ENCODE measurements at regions not wholly inside any gene's neighbourhood (a gene's known extent, or its start where the extent isn't known, plus 50 kb on each side); places are given as distances from the start of the nearest gene placed in this dataset.
"Not testable (repeated sequence)": the region's sequence is repeated elsewhere in the genome, so short reads cannot be mapped to it uniquely, and the experiment has no call there.

- H3K27ac ChIP-seq (ENCODE audit: low read depth in 1 of 2, low read length in 1 of 2): no peak overlapping the region
- peaks cover 13 to 14% of the 10 kb centered on the region in 2 donors for H3K4me1 ChIP-seq (ENCODE audit: control insufficient read depth in 2 of 2, insufficient read depth in 2 of 2, low read length in 2 of 2)
- H3K27me3 ChIP-seq (ENCODE audit: control insufficient read depth in 2 of 2, insufficient read depth in 1 of 2, low read length in 1 of 2): peaks cover 0 to 13% of the 10 kb centered on the region in 2 donors
- H3K9me3 ChIP-seq (ENCODE audit: control insufficient read depth in 2 of 2, insufficient read depth in 1 of 2, low read length in 1 of 2): peaks cover 0 to 3% of the 10 kb centered on the region in 2 donors
- 89% methylated on average over 6 of the region's 6 CpGs for WGBS
- peaks cover 0 to 2% of the 10 kb centered on the region in 2 donors for H3K36me3 ChIP-seq (ENCODE audit: control insufficient read depth in 2 of 2, insufficient read depth in 2 of 2, low read length in 1 of 2)
- H3K4me3 ChIP-seq (ENCODE audit: low read length in 2 of 2): no peak overlapping the region
- no peak for DNase-seq (ENCODE audit: low read depth in 6 of 9, low spot score in 9 of 9)
Measured at GRCh38 chr3:72655723-72656122, 192.5 kb downstream of the SHQ1 start.

- peaks cover 0 to 2% of the 10 kb centered on the region in 2 donors for H3K36me3 ChIP-seq (ENCODE audit: control insufficient read depth in 2 of 2, insufficient read depth in 2 of 2, low read length in 1 of 2)
- H3K9me3 ChIP-seq (ENCODE audit: control insufficient read depth in 2 of 2, insufficient read depth in 1 of 2, low read length in 1 of 2): peaks cover 0 to 3% of the 10 kb centered on the region in 2 donors
- H3K4me3 ChIP-seq (ENCODE audit: low read length in 2 of 2): no peak overlapping the region
- no peak overlapping the region for H3K27ac ChIP-seq (ENCODE audit: low read depth in 1 of 2, low read length in 1 of 2)
- 29% methylated on average over 26 of the region's 26 CpGs for WGBS
- DNase-seq (ENCODE audit: low read depth in 6 of 9, low spot score in 9 of 9): peak in 2 of 9 donors; percentile 19 to 32
- H3K27me3 ChIP-seq (ENCODE audit: control insufficient read depth in 2 of 2, insufficient read depth in 1 of 2, low read length in 1 of 2): peaks cover 0 to 13% of the 10 kb centered on the region in 2 donors
- peaks cover 13 to 14% of the 10 kb centered on the region in 2 donors for H3K4me1 ChIP-seq (ENCODE audit: control insufficient read depth in 2 of 2, insufficient read depth in 2 of 2, low read length in 2 of 2)
Measured at GRCh38 chr3:72655131-72655551, 193.1 kb downstream of the SHQ1 start.

DNA sequence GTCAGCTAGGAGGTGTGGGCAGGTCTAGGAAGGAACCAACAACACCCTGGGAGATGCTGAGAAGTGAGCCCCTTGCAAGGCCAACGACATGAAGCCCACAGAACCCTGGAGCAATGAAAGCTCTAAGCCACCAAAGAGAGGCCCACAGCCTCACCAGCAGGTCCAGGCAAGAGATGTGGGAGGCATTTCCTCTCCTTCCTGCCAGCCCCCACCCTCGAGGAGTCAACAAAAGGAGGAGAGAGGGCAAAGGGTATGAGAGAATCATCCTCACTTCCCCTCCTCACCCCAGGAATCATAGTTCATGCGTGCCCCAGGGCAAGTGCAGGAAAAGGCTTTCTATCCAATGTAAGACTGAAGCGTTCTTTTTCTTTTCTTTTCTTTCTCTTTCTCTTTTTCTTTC is 195.8 kb downstream of the SHQ1 start:
- H3K9me3 ChIP-seq (ENCODE audit: control insufficient read depth in 2 of 2, insufficient read depth in 1 of 2, low read length in 1 of 2): peaks cover 0 to 3% of the 10 kb centered on the region in 2 donors
- 68% methylated on average over 4 of the region's 4 CpGs for WGBS
- peaks cover 6 to 10% of the 10 kb centered on the region in 2 donors for H3K4me1 ChIP-seq (ENCODE audit: control insufficient read depth in 2 of 2, insufficient read depth in 2 of 2, low read length in 2 of 2)
- H3K4me3 ChIP-seq (ENCODE audit: low read length in 2 of 2): no peak overlapping the region
- peaks cover 0 to 2% of the 10 kb centered on the region in 2 donors for H3K36me3 ChIP-seq (ENCODE audit: control insufficient read depth in 2 of 2, insufficient read depth in 2 of 2, low read length in 1 of 2)
- DNase-seq (ENCODE audit: low read depth in 6 of 9, low spot score in 9 of 9): no peak
- peaks cover 0 to 13% of the 10 kb centered on the region in 2 donors for H3K27me3 ChIP-seq (ENCODE audit: control insufficient read depth in 2 of 2, insufficient read depth in 1 of 2, low read length in 1 of 2)
- H3K27ac ChIP-seq (ENCODE audit: low read depth in 1 of 2, low read length in 1 of 2): no peak overlapping the region

- no peak overlapping the region for H3K27ac ChIP-seq (ENCODE audit: low read depth in 1 of 2, low read length in 1 of 2)
- H3K27me3 ChIP-seq (ENCODE audit: control insufficient read depth in 2 of 2, insufficient read depth in 1 of 2, low read length in 1 of 2): peaks cover 0 to 13% of the 10 kb centered on the region in 2 donors
- WGBS: 97% methylated on average over 2 of the region's 2 CpGs
- no peak overlapping the region for H3K4me3 ChIP-seq (ENCODE audit: low read length in 2 of 2)
- peaks cover 6 to 10% of the 10 kb centered on the region in 2 donors for H3K4me1 ChIP-seq (ENCODE audit: control insufficient read depth in 2 of 2, insufficient read depth in 2 of 2, low read length in 2 of 2)
- H3K9me3 ChIP-seq (ENCODE audit: control insufficient read depth in 2 of 2, insufficient read depth in 1 of 2, low read length in 1 of 2): peaks cover 0 to 3% of the 10 kb centered on the region in 2 donors
- peaks cover 0 to 2% of the 10 kb centered on the region in 2 donors for H3K36me3 ChIP-seq (ENCODE audit: control insufficient read depth in 2 of 2, insufficient read depth in 2 of 2, low read length in 1 of 2)
- no peak for DNase-seq (ENCODE audit: low read depth in 6 of 9, low spot score in 9 of 9)
Measured at GRCh38 chr3:72651498-72651897, 196.7 kb downstream of the SHQ1 start.

- Histone ChIP-seq H3K4me3 (ENCODE audit: low read length in 2 of 2) (no peak overlapping the region), H3K36me3 (ENCODE audit: control insufficient read depth in 2 of 2, insufficient read depth in 2 of 2, low read length in 1 of 2) (no peaks in the 10 kb centered on the region)
- WGBS: 97% methylated on average over 2 of the region's 2 CpGs
Measured at GRCh38 chr3:72646263-72646662, 202.0 kb downstream of the SHQ1 start.

GRCh38 chr3:72643635-72644034 is 204.6 kb downstream of the SHQ1 start:
- H3K27ac ChIP-seq (ENCODE audit: low read depth in 1 of 2, low read length in 1 of 2); H3K4me1 ChIP-seq (ENCODE audit: control insufficient read depth in 2 of 2, insufficient read depth in 2 of 2, low read length in 2 of 2); DNase-seq (ENCODE audit: low read depth in 6 of 9, low spot score in 9 of 9); H3K27me3 ChIP-seq (ENCODE audit: control insufficient read depth in 2 of 2, insufficient read depth in 1 of 2, low read length in 1 of 2); H3K4me3 ChIP-seq (ENCODE audit: low read length in 2 of 2); H3K9me3 ChIP-seq (ENCODE audit: control insufficient read depth in 2 of 2, insufficient read depth in 1 of 2, low read length in 1 of 2); H3K36me3 ChIP-seq (ENCODE audit: control insufficient read depth in 2 of 2, insufficient read depth in 2 of 2, low read length in 1 of 2): not testable (repeated sequence)
- WGBS: 98% methylated on average over 8 of the region's 8 CpGs

More at GRCh38 chr3:72646263-72646662, 202.0 kb downstream of the SHQ1 start:
- no peaks in the 10 kb centered on the region for H3K27me3 ChIP-seq (ENCODE audit: control insufficient read depth in 2 of 2, insufficient read depth in 1 of 2, low read length in 1 of 2)
- H3K9me3 ChIP-seq (ENCODE audit: control insufficient read depth in 2 of 2, insufficient read depth in 1 of 2, low read length in 1 of 2): no peaks in the 10 kb centered on the region
- DNase-seq (ENCODE audit: low read depth in 6 of 9, low spot score in 9 of 9): no peak
- H3K27ac ChIP-seq (ENCODE audit: low read depth in 1 of 2, low read length in 1 of 2): no peak overlapping the region
- no peaks in the 10 kb centered on the region for H3K4me1 ChIP-seq (ENCODE audit: control insufficient read depth in 2 of 2, insufficient read depth in 2 of 2, low read length in 2 of 2)

DNA sequence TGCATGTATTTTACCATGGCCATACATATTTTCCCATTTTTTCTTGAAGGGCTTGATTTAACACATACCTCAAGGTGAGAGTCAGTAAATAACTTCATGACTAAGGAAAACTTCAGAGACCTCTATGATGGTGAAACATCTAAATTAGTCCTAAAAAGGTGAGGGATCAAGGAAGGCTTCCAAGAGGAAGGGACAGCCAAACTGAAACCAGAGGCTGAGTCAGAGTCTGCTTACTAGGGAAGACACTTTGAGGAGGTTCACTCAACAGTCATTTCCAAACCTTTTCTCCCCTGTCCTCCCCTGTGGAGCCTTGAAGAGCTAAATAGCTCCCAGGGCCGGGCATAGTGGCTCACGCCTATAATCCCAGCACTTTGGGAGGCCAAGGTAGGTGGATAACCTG is 206.6 kb downstream of the SHQ1 start:
- Histone ChIP-seq H3K36me3 (ENCODE audit: control insufficient read depth in 2 of 2, insufficient read depth in 2 of 2, low read length in 1 of 2) (no peaks in the 10 kb centered on the region), H3K9me3 (ENCODE audit: control insufficient read depth in 2 of 2, insufficient read depth in 1 of 2, low read length in 1 of 2) (no peaks in the 10 kb centered on the region), H3K27ac (ENCODE audit: low read depth in 1 of 2, low read length in 1 of 2) (no peak overlapping the region), H3K4me1 (ENCODE audit: control insufficient read depth in 2 of 2, insufficient read depth in 2 of 2, low read length in 2 of 2) (peaks cover 0 to 4% of the 10 kb centered on the region in 2 donors), H3K4me3 (ENCODE audit: low read length in 2 of 2) (no peak overlapping the region), H3K27me3 (ENCODE audit: control insufficient read depth in 2 of 2, insufficient read depth in 1 of 2, low read length in 1 of 2) (no peaks in the 10 kb centered on the region)
- WGBS: 96% methylated on average over 2 of the region's 2 CpGs
- DNase-seq (ENCODE audit: low read depth in 6 of 9, low spot score in 9 of 9): no peak

DNA sequence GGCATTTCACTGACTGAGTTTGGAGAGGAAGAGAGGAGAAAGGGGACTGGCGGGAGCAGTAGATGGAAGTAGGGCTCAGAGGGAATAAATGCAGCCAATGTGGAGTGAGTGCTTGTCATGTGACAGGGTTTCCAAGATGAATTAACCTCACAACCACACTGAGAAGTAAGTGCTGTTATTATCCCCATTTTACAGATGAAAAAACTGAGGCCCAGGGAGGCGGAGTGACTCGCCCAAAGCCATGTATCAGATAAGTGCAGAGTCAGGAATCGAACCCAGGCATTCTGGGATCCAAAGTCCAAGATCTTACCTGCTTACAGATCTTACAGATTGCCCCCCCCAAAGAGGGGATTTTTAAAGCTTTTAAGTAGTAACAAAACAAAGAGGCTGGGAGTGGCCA is 207.2 kb downstream of the SHQ1 start:
- no peak overlapping the region for H3K4me3 ChIP-seq (ENCODE audit: low read length in 2 of 2)
- no peaks in the 10 kb centered on the region for H3K36me3 ChIP-seq (ENCODE audit: control insufficient read depth in 2 of 2, insufficient read depth in 2 of 2, low read length in 1 of 2)
- H3K27ac ChIP-seq (ENCODE audit: low read depth in 1 of 2, low read length in 1 of 2): no peak overlapping the region
- peaks cover 0 to 4% of the 10 kb centered on the region in 2 donors for H3K4me1 ChIP-seq (ENCODE audit: control insufficient read depth in 2 of 2, insufficient read depth in 2 of 2, low read length in 2 of 2)
- no peak for DNase-seq (ENCODE audit: low read depth in 6 of 9, low spot score in 9 of 9)
- over 99% methylated on average over 4 of the region's 4 CpGs for WGBS
- no peaks in the 10 kb centered on the region for H3K27me3 ChIP-seq (ENCODE audit: control insufficient read depth in 2 of 2, insufficient read depth in 1 of 2, low read length in 1 of 2)
- H3K9me3 ChIP-seq (ENCODE audit: control insufficient read depth in 2 of 2, insufficient read depth in 1 of 2, low read length in 1 of 2): no peaks in the 10 kb centered on the region

DNA sequence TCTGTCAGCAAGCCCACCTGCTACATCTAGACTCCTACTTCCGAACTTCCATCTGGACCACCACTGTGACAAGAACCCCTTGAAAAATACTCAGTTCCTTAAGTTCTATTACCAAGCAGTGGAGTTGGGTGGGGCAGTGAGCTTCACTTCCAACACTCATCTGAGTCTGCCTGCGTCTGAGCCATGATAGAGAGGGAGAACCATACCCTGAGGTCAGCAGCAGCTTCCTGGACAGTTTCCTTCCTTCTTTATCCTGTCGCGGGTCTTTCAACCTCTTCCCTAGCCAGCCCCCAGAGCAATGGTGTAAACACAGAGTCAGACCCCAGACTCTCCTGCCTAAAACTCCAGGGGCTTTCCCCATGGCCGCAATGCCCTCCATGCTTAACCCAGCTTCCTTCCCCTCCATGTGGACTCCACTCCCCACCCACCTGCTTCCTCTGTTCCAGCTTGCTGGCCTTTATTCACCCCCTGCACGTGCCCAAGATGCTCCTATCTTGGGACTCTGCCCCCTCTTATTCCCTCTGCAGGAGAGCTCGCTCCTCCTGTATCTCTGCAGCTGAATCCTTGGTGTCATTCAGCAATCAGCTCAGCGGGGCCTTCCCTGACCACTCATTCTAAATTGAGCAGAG is 211.2 kb downstream of the SHQ1 start:
- no peak for DNase-seq (ENCODE audit: low read depth in 6 of 9, low spot score in 9 of 9)
- 47% methylated on average over 8 of the region's 8 CpGs for WGBS
- no peaks in the 10 kb centered on the region for H3K9me3 ChIP-seq (ENCODE audit: control insufficient read depth in 2 of 2, insufficient read depth in 1 of 2, low read length in 1 of 2)
- H3K4me1 ChIP-seq (ENCODE audit: control insufficient read depth in 2 of 2, insufficient read depth in 2 of 2, low read length in 2 of 2): peaks cover 0 to 4% of the 10 kb centered on the region in 2 donors
- H3K27ac ChIP-seq (ENCODE audit: low read depth in 1 of 2, low read length in 1 of 2): no peak overlapping the region
- no peak overlapping the region for H3K4me3 ChIP-seq (ENCODE audit: low read length in 2 of 2)
- no peaks in the 10 kb centered on the region for H3K27me3 ChIP-seq (ENCODE audit: control insufficient read depth in 2 of 2, insufficient read depth in 1 of 2, low read length in 1 of 2)
- H3K36me3 ChIP-seq (ENCODE audit: control insufficient read depth in 2 of 2, insufficient read depth in 2 of 2, low read length in 1 of 2): no peaks in the 10 kb centered on the region

Data from thymus (tissue), 11 donors.